SK-N-MC (cell line): ENCODE measurements at regions not wholly inside any gene's neighbourhood (a gene's known extent, or its start where the extent isn't known, plus 50 kb on each side); places are given as distances from the start of the nearest gene placed in this dataset.
"Not testable (repeated sequence)": the region's sequence is repeated elsewhere in the genome, so short reads cannot be mapped to it uniquely, and the experiment has no call there.

Source experiments
- DNase-seq: peaks from one replicate; pipeline ENCODE4 v3.0.0-alpha.2; 2011; ENCODE audit warnings: low read depth, low spot score
- H3K27ac ChIP-seq: fragments of 200-600 bp; sonication (generic); 2 replicates; pipeline ENCODE4 v1.5.1; 2016; ENCODE audit warnings: mixed run types
- H3K36me3 ChIP-seq: fragments of 200-600 bp; sonication (generic); 2 replicates; pipeline ENCODE4 v1.6.1; 2017; ENCODE audit warnings: antibody characterized with exemption, low read length, mixed read lengths; ENCODE audit not compliant: insufficient read depth
- H3K4me3 ChIP-seq: fragments of 200-600 bp; sonication (generic); 2 replicates; pipeline ENCODE4 v1.5.1; 2016
- H3K9ac ChIP-seq: fragments of 200-600 bp; sonication (generic); 2 replicates; pipeline ENCODE4 v1.8.0; 2017; ENCODE audit warnings: mixed run types, mixed read lengths; ENCODE audit not compliant: insufficient read length
- H3K9me3 ChIP-seq: fragments of 200-600 bp; sonication (generic); 2 replicates; pipeline ENCODE4 v1.6.1; 2017; ENCODE audit warnings: low read depth, mild to moderate bottlenecking, antibody characterized with exemption, low read length, moderate library complexity, mixed read lengths
- EZH2 ChIP-seq: fragments of 200-600 bp; sonication (generic); IDR thresholded peaks from one replicate; pipeline ENCODE4 v1.6.1; 2017; ENCODE audit warnings: antibody characterized with exemption
- FOXP2 ChIP-seq: optimal IDR thresholded peaks from 2 replicates; pipeline ENCODE3; 2011; ENCODE audit warnings: mild to moderate bottlenecking, moderate library complexity; ENCODE audit not compliant: insufficient read depth; ENCODE audit errors: extremely low read length, control extremely low read depth
- POLR2AphosphoS5 ChIP-seq: IDR thresholded peaks from 2 replicates; pipeline ENCODE4 v1.6.1; 2012; ENCODE audit warnings: mild to moderate bottlenecking, low read depth, low read length, borderline replicate concordance

DNA sequence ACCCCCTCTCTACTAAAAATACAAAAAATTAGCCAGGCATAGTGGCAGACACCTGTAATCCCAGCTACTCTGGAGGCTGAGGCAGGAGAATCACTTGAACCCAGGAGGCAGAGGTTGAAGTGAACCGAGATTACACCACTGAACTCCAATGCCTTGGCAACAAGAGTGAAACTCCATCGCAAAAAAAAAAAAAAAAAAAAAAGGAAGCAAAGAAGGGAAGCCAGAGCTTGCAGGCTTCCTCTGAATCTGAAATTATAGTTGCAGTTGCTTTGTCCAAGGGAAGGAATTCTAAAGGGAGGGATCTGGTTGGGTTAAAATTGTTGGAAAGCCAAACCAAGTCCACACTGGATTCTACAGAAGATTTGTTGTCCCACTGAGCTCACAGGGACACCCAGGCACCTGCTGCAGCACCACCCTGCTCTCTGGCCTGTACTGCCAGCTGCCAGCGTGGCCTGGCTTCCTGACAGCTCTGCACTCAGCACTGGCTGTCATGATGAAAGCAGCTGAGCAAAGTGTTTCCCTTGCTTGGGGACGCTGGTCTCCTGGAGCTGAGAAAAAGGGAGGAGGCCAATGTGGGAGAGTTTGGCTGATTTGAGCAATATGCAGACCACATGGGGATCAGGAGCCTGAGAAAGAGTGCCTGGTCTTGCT is 88.8 kb upstream of the HES1 start:
- no peak for DNase-seq
- Histone ChIP-seq H3K9ac (no peak overlapping the region), H3K27ac (no peak overlapping the region)

DNA sequence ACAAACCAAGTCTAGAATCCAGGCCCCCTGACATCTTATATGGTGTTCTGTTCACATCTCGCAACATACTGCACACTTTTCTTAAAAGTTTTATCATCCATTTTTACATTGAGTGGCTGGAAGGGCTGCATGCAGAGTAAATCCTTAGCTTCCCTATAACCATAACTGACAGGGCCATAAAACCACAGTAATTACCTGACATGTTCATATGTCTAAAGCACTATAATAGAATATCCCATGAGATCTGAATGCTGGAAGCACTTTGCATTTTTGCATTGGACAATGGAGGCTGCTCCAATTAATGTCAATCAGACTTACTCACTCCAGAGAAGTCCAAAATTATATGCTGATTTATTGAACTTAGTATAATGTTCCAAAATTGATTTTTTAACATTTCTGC is 86.6 kb upstream of the HES1 start:
- Histone ChIP-seq H3K4me3 (no peak overlapping the region), H3K27ac (no peak overlapping the region), H3K36me3 (no peaks in the 10 kb centered on the region), H3K9ac (no peak overlapping the region), H3K9me3 (no peaks in the 10 kb centered on the region)
- TF ChIP-seq FOXP2 (no peak), EZH2 (no peak), POLR2AphosphoS5 (no peak)
- DNase-seq: no peak

More for the DNA sequence above, 88.8 kb upstream of the HES1 start:
- TF ChIP-seq EZH2 (no peak), POLR2AphosphoS5 (no peak)
- no peaks in the 10 kb centered on the region for H3K9me3 ChIP-seq
- no peaks in the 10 kb centered on the region for H3K36me3 ChIP-seq
- H3K4me3 ChIP-seq: no peak overlapping the region

DNA sequence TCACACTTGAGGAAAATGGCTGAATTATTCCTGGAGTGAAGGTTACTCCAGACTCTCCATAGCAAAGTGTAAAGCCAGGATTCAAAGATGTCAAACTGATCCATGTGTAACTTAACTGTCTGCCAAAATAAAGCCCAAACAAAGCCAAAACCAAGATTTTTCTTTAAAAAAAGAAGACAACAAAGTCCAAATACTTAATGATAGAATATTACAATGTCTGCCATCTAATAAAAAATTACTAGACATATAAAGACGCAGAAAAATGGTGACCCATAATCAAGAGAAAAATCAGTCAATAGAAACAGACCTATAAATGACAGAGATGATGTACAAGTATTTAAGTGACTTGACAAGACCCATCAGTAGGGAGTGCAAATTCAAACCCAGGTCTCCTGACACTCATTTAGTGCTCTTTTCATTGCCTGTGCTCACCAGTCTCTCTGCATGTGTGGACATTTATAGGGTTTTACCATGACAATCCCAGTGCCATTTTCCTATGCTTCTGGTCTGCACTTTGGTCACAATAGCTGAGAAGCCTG is 85.1 kb upstream of the HES1 start:
- H3K4me3 ChIP-seq: no peak overlapping the region
- H3K9ac ChIP-seq: no peak overlapping the region
- no peak overlapping the region for H3K27ac ChIP-seq
- DNase-seq: no peak
- no peaks in the 10 kb centered on the region for H3K36me3 ChIP-seq
- TF ChIP-seq EZH2 (no peak), POLR2AphosphoS5 (no peak), FOXP2 (no peak)
- H3K9me3 ChIP-seq: no peaks in the 10 kb centered on the region

DNA sequence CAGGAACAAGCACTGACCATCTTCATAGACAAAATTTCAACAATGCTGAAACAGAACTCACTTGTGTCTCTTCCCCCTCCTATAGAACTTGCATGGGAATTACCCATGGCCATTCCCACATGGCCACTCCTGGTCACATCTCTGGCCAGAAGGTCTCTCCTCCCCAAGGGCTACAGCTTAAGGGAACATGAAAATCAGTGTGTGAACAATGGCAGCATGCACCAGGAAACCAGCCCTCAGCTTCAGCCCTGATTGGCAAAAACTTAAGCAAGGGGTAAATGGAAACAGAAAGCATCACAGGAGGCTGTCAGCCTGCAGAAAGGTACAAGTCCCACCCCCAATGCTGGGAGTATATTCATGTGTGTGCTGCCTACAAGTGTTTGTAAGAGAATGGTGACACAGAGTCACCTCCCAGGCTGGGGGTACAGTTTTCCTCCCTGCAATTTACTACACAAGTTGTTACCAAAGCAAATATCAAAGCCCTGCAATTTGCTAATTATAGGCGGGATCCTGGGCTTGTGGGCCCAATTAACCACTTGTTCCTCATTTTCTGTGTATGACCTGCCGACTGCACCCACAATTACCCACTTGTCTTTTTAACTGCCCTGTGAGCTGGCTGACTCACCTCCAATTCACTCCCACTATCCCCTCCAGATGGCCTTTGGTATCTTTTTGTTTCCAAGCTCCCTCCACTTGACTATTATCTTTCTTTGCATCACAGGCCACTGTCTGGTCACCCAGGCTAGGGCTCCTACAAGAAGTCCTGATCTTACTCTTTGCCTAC is 84.4 kb upstream of the HES1 start:
- Histone ChIP-seq H3K27ac (no peak overlapping the region), H3K4me3 (no peak overlapping the region), H3K9me3 (no peaks in the 10 kb centered on the region), H3K9ac (no peak overlapping the region), H3K36me3 (no peaks in the 10 kb centered on the region)
- DNase-seq: no peak
- TF ChIP-seq EZH2 (no peak), POLR2AphosphoS5 (no peak), FOXP2 (no peak)

DNA sequence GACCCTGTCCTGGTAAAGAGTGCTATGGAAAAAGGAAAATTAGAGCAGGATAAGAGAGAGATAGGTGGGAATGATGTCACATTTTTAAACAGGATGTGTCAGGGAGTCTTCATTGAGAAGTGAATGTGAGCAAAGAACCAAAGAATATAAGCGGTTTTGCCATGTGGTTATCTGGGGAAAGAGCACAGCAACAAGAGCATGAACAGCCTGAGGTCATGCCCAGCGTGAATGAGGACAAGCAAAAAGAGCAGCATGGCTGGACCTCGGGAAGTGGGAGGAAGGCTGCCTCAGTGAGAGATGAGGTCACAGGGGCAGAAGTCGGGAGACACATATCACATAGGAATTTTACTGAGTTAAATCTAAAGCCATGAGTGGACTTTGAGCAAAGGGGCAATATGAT is 82.8 kb upstream of the HES1 start:
- no peaks in the 10 kb centered on the region for H3K9me3 ChIP-seq
- H3K9ac ChIP-seq: no peak overlapping the region
- TF ChIP-seq FOXP2: no peak
- no peak for TF ChIP-seq EZH2
- TF ChIP-seq POLR2AphosphoS5: no peak
- H3K27ac ChIP-seq: no peak overlapping the region
- no peaks in the 10 kb centered on the region for H3K36me3 ChIP-seq
- no peak overlapping the region for H3K4me3 ChIP-seq
- no peak for DNase-seq

DNA sequence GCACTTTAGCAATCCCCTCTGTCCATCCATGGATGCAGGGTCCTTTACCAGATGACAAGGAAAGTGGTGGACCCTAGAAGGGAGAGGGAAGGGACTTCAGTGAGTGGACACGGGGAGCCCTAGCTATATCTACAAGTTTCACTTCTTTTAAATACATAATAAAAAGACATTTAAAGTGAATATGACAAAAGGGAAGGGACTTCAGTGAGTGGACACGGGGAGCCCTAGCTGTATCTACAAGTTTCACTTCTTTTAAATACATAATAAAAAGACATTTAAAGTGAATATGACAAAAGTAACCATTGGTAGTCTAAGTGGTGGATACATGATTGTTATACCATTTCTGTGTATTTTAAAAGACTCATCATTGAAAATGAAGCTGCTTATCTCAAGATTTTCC is 81.9 kb upstream of the HES1 start:
- no peak for TF ChIP-seq EZH2
- no peak for TF ChIP-seq POLR2AphosphoS5
- TF ChIP-seq FOXP2: no peak
- H3K9ac ChIP-seq: no peak overlapping the region
- H3K9me3 ChIP-seq: no peaks in the 10 kb centered on the region
- H3K27ac ChIP-seq: no peak overlapping the region
- DNase-seq: no peak
- no peak overlapping the region for H3K4me3 ChIP-seq
- no peaks in the 10 kb centered on the region for H3K36me3 ChIP-seq

DNA sequence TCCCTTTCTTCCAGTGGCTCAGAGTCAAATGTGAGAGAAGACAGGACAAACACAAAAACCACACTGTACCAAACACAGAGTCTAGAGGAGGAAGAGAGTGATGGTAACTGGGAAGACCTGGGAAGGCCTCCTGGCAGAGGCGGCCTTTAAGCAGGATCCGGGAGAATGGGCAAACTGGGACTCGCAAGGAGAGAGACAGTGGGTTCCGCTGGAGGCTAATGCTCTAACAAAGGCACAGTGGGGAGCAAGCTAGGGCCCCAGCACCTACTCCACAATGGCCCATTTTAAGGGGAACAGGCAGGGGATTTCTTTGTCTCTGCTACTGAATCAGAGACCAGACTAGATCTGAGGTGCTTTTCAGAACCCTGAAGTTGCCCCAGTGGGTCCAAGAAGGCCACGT is 81.4 kb upstream of the HES1 start:
- Histone ChIP-seq H3K4me3 (no peak overlapping the region), H3K9ac (no peak overlapping the region), H3K27ac (no peak overlapping the region), H3K9me3 (no peaks in the 10 kb centered on the region), H3K36me3 (no peaks in the 10 kb centered on the region)
- DNase-seq: no peak
- no peak for TF ChIP-seq EZH2
- no peak for TF ChIP-seq POLR2AphosphoS5
- no peak for TF ChIP-seq FOXP2

DNA sequence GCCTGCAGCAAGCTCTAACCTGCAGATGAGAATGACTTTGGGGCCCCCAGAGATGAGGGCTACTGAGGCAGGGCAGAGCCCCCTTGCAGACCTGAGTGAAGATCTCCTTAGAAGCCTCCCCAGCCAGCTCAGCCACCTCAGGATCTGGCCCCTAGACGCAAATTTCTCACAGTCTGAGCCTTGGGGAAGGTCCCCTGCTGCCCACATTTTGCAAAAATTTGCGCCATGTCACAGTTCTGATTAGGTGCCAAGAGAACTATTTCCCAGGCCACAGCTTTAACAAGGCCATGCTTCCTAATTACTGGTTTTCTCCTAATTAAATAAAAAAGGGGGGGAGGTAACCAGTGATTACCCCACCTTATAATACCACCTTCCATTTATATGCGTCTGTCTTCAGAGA is 81.0 kb upstream of the HES1 start:
- no peaks in the 10 kb centered on the region for H3K36me3 ChIP-seq
- DNase-seq: no peak
- no peak for TF ChIP-seq FOXP2
- TF ChIP-seq EZH2: no peak
- no peak for TF ChIP-seq POLR2AphosphoS5
- no peak overlapping the region for H3K27ac ChIP-seq
- no peak overlapping the region for H3K4me3 ChIP-seq
- H3K9me3 ChIP-seq: no peaks in the 10 kb centered on the region
- H3K9ac ChIP-seq: no peak overlapping the region

DNA sequence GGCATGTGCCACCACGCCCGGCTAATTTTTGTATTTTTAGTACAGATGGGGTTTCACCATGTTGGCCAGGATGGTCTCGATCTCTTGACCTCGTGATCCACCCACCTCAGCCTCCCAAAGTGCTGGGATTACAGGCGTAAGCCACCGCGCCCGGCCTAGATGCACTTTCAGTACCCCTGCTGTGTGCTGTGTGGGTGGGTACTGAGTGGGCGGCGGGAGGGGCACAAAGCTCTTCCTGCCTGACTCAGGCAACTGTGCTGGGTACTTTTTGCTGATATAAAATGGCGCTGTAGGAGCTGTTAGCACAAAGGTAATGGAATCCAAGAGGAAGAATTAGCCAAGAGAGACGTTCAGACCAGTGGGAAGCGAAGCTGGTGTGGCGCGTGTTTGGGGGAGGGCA is 79.6 kb upstream of the HES1 start:
- not testable (repeated sequence) for H3K27ac ChIP-seq, DNase-seq, H3K9ac ChIP-seq, H3K9me3 ChIP-seq, H3K4me3 ChIP-seq, H3K36me3 ChIP-seq
